NCI-H1436 treated with DMSO at 0.1 percent for 48 hours (cell line): ENCODE measurements at regions not wholly inside any gene's neighbourhood (a gene's known extent, or its start where the extent isn't known, plus 50 kb on each side); places are given as distances from the start of the nearest gene placed in this dataset.

Experiments used
- DNase-seq: peaks from one replicate; lab custom pipeline; 2025; lab: John Stamatoyannopoulos, UW

DNA sequence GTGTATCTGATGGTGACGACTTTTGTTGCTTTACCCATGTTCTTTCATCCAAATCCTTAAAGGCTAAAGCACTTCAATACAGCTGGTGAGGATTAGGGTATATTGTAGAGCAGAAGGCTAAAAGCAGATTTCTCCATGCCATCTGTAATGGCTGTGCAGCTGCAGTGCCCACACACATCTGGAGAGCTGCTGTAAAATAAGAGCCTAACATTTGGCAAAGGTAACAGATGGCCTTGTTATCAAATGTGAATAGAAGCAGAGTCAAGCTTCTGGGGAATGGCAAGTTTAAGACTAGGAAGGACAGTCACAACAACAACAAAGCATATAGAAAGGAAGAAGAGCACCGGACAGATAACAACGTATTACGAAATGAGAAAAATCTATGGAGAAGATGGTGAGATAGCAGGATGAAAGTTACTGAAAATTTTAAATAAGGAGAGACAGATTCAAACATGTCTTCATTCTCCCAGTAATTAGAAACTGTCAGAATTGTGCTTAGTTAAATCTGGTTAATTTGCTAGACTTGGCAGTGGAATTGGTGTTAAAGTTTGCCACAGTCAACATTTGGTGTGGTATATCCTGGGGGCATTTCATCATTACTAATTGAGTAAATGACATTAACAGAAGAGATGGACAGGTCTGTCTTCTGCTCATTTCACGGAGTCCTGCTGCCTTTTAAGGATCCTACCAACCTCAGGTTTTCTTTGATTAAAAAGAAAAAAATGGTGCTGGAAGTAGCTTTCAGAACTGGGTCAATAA lies 1093.2 kb downstream of the ADGRL2 start:
- DNase-seq = no peak

DNA sequence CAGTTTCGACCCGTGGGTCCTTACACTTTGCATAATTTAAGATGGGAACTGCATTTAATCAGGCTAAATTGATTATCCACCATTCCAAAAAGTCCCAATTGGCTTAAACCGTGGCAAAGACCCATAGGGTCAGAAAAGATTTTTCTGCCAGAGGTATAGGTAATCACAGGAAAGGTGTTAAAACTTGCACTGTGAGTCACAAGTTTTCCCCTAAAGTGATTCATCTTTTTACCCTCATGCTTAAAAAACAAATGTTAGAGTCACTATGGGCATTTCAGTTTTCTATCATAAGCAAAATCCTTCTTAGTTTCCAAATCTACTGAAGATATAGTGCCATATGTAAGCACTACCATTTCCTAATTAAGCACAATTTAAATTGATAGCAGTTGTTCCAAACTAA lies 1079.8 kb downstream of the ADGRL2 start:
- DNase-seq = no peak

DNA sequence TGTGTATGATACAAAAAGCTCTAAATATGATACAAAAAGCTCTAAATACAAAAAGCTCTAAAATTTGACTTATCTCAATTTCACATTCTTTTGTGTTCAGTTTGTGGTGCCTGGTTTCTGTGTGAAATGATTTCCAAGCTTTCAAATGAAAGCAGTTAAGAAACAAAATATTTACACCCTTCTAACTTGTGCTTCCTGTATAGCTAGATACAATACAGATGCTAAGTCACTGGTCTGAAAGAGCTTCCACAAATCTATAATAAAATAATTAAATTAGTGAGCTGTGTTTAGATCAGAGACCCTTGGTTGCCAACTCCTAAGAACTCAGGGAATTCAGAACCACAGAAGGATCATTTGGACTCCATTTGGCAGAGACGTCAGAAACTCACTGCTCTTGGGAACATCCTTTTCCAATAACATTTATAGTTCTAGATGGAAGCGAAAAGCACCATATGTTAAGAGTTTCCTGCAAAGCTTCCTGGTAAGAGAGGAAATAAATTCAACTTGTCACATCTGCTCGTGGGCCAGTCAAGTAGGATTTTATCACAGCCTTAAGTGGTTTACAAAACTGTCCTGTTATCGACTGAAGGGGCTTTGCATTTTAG lies 1079.1 kb downstream of the ADGRL2 start:
- no peak for DNase-seq

DNA sequence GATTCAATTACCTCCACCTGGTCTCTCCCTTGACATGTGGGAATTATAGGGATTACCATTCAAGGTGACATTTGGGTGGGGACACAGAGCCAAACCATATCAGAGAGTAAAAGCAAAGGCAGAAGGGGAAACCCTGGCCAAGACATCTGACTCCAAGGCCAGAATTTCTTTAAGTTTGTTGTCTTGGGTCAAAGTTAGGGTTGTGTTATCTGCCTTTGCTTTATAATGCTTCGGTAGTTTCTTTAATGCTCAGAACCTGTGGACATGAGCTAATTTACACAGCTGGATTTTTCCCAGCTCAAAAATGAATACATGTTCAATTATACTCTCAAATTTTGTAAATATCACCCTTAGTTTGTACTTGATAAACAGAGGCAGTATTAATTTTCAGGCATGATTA lies 1074.4 kb downstream of the ADGRL2 start:
- DNase-seq = no peak

DNA sequence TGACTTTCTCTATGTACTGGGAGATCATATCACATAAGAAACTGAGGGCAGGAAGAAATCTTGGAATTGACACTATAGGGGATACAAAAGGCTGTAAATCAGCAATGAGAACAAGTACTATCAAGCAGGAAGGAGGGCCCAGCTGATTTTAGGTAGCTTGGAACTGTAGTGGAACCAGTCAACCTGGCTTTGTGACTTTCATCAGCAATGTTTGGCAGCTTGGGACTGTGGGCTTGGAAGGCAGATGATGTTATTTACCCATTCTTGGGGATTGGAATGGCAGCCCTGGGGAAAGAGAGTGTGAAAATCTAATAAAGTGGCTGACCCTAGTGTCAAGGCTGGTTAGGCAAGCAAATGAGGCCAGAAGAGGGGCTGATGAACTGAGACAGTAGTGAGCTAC lies 1073.3 kb downstream of the ADGRL2 start:
- DNase-seq = no peak

DNA sequence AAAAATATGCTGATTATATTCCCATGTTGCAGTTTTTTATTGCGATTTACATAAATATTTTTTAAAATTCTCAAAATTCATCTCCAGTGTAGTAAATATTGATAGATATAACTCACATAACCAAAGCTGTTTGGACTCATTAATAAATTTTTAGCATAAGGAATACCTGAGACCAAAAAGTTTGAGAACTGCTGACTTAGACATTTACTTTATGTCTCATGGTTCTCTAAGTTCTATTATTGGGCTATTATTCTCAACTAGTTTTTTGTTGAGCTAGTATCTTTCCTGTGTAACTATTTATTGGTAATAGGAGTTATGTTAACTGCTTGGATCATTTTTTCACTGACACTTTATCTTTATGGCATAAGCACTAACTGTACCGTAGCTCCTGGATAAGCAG lies 1069.6 kb downstream of the ADGRL2 start:
- DNase-seq = no peak

DNA sequence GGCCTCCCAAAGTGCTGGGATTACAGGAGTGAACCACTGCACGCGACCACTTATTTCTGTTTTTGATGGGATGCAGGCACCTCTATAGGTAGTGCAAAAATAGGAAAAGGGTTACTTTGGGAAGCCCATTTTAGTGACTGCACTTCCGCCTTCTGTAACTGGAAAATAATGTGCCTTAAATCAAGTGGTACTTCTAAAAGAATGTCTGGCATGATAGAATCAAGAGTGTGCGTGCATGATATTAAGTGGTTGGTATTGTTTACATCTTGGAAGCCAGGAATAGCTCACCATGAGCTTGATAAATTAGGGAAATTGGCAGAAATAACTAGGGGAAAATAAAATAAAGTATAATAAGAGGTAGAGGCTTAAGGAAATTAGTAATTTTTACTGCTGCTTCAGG lies 1067.0 kb downstream of the ADGRL2 start:
- DNase-seq = no peak

DNA sequence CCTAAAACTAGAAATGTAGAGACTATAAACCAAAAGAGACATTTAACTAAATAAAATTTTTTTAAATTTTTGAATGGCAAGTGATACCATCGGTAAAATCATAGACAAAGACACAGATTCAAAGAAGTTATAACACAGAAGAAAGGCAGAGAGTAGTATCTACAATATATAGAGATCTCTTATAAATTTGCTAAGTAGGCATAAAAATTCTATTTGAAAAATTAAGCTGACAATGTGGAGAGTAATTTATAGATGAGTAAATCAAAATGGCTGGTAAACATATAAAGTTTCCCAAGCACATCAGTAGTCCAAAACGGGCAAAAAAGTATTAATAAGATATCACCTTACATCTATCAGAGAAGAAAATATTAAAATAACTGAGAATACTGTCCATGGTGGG lies 1061.0 kb downstream of the ADGRL2 start:
- no peak for DNase-seq

DNA sequence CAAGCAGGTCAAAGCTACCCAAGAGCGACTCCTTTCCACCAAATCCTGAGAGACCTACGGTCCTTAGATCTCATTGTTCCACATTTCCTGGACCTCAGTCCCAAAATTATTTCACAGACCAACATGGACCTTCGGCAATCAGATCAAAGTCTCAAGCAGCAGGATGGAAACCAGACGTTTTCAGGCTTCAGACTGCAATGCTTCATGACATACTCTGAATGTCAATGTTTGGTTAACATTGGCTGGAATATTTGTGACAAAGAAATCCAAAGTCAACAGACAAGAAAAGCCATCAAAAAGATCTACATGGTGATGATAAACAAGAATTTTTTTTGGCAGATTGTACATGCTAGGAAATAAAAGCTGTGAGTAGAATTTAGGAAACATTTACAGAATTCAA lies 1057.3 kb downstream of the ADGRL2 start:
- no peak for DNase-seq

DNA sequence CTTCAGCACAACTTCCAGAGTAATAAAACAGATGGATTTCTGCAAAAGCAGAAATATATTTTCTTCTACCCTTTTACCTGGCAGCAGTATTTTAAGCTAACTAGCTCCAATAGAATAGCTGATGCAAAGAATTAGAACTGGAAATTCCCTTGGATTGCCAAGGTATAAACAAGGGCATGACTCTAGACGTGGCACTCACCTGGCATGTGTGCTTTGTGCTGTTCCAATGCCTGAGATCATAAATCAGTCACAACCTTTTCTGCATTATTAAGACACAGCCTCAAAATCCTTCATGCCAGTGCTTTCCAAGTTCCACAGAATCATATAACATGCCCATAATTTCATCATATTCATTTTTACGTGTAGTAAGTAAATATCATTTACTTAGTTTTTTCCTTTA lies 1048.7 kb downstream of the ADGRL2 start:
- no peak for DNase-seq

DNA sequence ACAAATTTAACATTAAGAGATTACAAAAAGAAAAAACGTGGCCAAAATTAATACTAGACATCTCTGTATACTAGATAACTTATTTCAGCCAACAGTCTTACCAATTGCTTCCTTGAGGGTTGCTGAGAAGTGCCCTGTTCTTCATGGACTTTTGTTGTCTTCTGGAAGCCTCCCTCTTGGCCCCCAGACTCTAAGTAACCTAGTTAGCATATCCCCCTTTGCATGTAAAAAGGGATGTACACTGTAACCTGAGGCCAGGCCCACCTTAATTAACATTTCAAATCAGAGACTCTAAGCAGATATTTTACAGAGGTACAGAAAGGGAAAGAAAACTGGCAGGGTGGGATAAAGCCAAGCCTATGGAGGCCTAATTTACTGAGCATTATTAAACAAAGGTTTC lies 1047.3 kb downstream of the ADGRL2 start:
- DNase-seq = no peak

DNA sequence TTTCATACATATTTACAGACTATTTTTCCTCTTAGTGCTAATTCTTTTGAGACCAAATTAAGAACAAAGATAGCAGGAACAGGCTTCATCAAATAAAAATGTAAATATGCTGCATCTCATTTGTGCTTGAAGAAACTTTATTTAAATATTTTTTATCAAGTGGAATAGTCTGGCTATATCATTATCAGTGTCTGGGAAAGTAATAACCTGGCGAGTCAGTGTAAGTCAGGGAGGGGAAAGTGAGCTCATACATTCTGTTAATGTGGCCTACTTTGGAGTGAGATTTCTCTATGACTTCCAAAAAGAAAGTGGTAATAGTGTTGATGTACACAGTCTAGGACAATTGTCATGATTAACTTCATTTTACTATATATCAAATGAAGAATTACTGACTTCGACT lies 1045.1 kb downstream of the ADGRL2 start:
- DNase-seq = no peak

DNA sequence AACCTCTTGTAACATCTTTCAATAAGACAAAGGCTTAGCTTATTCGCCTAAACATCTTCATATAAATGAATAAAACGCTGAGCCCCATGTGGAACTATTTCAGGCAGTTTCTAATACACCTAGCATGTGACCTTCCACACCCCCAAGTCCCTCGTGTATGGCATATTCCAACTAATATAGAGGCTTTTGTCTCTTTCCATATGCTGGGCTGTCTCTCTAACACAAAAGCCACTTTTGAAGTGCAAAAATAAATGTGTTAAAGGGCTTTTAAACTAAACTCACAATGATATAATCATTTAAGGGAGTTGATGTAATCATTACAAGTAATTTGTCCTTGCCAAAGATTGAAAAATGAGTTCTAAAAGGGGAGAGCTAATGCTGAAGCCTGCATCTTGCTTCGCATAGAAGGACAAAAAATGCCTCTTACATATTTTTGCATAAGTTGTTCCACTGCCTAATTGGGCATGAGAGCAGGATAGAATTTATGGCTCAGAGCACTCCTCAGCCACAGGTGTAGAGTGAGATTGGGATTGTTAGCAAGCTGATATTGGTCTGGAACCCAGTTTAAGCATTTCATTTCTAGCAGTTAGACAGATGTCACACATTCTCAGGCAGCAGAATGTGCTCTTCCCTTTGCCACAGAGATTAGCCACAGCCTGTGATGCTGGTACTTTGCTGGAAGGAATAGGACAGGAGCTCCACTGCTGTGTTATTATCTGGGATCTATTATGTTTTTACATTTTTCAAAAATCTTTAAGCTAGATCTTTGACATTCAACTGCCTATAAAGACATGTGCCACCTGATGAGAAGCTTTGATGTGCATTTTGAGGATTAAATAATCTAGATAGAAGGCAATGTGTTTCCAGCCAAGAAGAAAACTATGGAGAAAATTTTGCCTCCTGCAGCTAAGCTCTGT lies 1044.4 kb downstream of the ADGRL2 start:
- no peak for DNase-seq

DNA sequence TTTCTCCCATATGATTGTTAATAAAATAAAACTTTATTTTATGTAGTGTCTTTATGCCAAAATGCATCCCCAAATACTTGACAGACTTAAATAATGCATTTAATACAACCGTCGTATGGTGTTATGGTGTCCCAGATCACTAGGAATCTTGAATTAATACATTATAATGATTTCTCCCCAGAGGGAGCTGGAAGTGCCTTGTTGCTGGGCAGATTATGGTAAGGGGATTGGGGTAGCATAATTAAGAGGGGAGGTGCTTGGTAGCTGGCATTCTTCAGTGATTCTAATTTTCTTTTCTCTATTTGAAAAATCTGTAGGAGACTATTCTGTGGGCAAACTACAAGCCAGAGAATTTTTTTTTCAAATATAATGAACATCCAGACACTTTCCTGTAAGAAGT lies 1043.7 kb downstream of the ADGRL2 start:
- DNase-seq = no peak

DNA sequence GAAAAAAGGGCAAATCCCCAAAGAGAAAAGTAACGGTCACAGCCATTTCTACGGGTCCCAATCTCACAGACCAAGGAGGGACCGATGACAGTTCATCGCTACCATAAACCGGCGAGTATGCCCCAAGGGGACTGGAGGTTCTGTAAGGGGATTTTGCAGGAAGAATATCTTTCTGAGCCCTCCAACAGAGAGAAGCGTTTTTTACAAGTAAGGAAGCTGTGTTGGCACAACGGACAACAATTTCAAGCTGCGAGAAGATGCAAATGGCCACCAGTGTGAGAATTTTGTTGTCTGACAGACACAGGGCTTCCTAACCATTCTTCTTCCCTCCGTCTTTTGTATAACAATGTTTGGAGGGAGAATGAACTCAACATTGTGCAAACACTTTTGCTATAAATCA lies 1043.1 kb downstream of the ADGRL2 start:
- DNase-seq = no peak

DNA sequence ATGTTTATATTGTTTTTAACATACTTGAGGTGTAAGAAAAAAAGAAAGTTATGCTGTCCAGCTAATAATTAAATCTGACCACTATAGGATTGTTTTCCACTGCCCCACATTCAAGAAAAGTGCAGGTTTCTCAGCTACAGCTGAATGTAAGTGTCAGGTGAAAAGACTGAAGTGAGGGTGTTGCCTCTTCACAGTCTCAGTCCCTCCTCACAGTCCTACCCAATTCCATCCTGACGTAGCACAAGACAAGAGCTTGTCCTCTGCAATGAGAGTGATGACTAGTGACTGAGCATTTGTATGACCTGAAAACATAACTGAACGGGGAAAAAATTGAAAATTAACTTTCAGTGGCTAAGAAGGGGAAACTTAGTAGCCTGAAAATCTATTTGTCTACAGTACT lies 1039.5 kb downstream of the ADGRL2 start:
- no peak for DNase-seq

DNA sequence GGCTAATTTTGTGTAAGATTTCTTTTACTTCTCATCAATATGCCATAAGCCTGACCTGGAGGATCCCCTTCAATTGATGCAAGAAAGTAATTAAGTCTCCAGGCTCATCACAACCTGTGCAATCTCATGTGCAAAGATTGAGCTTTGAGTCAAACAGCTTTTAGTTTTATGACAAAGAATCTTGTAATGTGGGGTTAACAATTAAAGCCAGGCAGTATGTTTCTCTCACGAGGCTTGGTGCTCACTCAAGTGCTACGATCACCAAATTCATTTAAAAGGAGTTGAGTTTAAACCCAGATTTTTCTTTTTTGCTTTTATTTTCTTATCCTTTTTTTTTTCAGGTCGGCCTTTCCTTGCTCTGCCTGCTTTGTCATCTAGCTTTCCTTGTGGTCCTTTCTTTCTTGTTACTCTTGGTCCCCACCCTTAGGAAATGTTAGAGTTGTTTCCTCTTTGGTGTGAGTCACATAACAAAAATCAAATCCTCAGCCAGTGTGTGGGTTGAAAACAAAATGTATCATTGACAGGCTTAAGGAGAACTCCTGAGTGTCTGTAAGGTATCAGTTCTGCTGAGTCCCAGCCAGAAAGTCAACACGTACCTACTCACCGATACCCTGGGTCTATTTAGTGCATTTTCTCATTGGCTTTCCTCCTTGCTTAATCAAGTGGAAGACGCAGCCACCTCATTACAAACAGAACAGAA lies 1037.2 kb downstream of the ADGRL2 start:
- no peak for DNase-seq

DNA sequence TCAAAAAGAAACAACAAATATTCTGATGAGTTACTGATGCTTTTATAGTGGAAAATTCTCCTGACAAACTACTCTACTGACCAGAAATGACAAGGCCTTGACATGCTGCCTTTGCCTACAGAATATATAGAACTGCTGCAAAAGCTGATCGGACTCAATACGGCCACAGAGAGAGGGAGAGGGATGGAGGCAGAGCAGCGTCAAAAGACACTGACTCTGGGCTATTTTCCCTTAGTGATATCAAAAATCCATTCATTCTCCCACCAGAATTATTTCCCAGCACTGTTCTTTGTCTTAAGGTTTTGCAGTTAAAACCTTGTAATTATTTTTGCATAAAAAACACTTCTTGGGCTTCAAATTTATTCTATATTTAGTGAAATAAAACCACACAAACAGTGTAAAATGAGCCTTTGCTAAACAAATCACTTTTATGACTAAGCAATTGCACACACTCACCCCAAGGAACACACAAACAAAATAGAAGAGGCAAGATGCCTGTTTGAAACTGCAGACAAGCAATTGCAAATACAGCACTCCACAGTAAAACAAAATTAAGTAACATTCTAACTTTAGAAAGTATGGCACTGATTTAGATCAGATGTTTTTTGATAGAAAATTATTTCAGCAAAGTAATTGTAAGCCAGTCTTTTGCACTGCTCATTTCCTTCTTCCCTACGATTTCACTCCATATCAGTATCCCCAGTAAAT lies 1036.4 kb downstream of the ADGRL2 start:
- no peak for DNase-seq

DNA sequence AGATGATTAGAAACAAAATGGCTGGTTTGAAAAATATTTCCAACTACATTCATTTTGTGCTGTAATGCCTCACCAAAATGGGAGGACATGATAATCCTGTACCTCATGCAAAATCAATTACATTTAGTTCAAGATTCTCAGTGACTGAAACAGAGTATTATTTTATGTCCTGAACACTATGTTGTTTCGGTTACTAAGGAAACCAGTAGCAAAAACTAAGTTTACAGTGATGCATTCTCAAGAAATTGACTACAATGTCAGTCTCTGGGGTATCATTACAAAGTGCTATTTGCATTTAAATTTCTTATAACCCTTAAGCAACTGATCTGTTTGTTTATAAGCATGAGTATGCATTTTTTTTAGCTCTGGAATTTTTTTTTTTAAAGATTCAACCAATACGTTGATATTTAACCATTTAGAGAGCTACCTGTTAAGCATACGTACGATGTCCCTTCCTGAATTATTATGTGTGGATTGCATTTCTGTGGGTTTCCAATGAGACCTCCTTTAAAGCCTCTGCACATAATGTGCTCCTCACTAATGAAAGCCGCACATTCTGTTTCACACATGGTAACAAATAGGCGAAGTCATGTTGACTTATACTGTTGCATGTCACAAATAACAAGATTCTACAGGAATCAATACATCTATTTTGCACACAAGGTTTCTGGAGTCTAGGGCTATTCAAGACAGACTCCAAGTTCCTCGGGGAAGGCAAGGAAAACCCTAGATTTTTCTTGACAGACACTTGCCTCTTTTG lies 1035.7 kb downstream of the ADGRL2 start:
- DNase-seq = no peak

DNA sequence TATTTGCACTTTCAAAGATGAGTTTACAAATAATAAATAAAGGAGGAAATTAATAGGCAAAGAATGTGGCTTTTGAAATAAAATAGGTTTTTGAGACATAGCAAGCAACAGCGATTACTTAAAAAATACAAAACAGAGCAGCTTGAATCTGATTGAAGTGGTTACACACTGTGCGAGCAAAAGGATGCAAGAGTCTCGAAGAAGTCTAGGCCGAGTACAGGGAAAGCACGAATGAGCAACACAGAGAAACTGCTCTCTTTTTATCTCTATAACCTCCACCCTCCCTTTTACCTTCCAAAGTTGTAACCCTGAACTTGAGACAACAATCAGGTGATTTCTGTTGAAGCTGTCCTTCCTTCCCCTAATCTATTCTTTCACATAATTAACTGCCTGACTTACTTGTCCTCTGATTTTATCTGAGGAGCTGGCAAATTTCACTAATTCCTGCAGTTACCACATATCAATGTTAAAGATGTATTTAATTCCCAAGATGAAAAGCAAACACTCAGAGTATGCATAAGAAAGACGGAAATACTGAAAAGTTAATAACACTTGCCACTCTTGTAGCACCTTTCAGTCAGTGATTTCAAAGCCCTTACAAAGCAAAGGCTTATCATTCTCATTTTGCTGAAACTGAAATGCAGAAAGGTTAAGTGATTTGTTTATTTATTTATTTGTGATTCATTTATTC lies 1030.1 kb downstream of the ADGRL2 start:
- no peak for DNase-seq
